GM19023 (cell line): ENCODE measurements at regions not wholly inside any gene's neighbourhood (a gene's known extent, or its start where the extent isn't known, plus 50 kb on each side); places are given as distances from the start of the nearest gene placed in this dataset.

Experiments
- ATAC-seq: cut with Tn5 transposase; IDR thresholded peaks from one replicate; pipeline ENCODE4 v1.9.1; 2021; ENCODE audit warnings: mild to moderate bottlenecking, moderate library complexity; ENCODE audit not compliant: unreplicated experiment

GRCh38 chr3:23019596-23020300 lies 183.4 kb upstream of the UBE2E2 start:
- no peak for ATAC-seq

- no peak for ATAC-seq
Observed at GRCh38 chr3:23028294-23028693, 174.8 kb upstream of the UBE2E2 start.

- no peak for ATAC-seq
Observed at GRCh38 chr3:23029001-23029400, 174.1 kb upstream of the UBE2E2 start.

GRCh38 chr3:23035927-23036640 lies 167.0 kb upstream of the UBE2E2 start:
- ATAC-seq = no peak

GRCh38 chr3:23036728-23037127 lies 166.4 kb upstream of the UBE2E2 start:
- no peak for ATAC-seq

- ATAC-seq = no peak
Observed at GRCh38 chr3:23038471-23038870, 164.7 kb upstream of the UBE2E2 start.

GRCh38 chr3:23041918-23042696 lies 161.0 kb upstream of the UBE2E2 start:
- ATAC-seq = no peak

- ATAC-seq = no peak
Observed at GRCh38 chr3:23044463-23044862, 158.7 kb upstream of the UBE2E2 start.

- no peak for ATAC-seq
Observed at GRCh38 chr3:23046536-23046935, 156.6 kb upstream of the UBE2E2 start.

- no peak for ATAC-seq
Observed at GRCh38 chr3:23051240-23052140, 151.6 kb upstream of the UBE2E2 start.

- ATAC-seq = no peak
Observed at GRCh38 chr3:23052208-23052607, 150.9 kb upstream of the UBE2E2 start.

GRCh38 chr3:23052620-23053019 lies 150.5 kb upstream of the UBE2E2 start:
- ATAC-seq = no peak

- peak; percentile 65 for ATAC-seq
Observed at GRCh38 chr3:23055733-23056376, 147.3 kb upstream of the UBE2E2 start.

- ATAC-seq = no peak
Observed at GRCh38 chr3:23062582-23062981, 140.5 kb upstream of the UBE2E2 start.

- no peak for ATAC-seq
Observed at GRCh38 chr3:23062982-23063381, 140.1 kb upstream of the UBE2E2 start.

GRCh38 chr3:23067116-23067515 lies 136.0 kb upstream of the UBE2E2 start:
- ATAC-seq = no peak

GRCh38 chr3:23068016-23068728 lies 135.0 kb upstream of the UBE2E2 start:
- ATAC-seq = no peak

- peak; percentile 33 for ATAC-seq
Observed at GRCh38 chr3:23071296-23071695, 131.8 kb upstream of the UBE2E2 start.

GRCh38 chr3:23071758-23072157 lies 131.4 kb upstream of the UBE2E2 start:
- ATAC-seq = peak; percentile 77

GRCh38 chr3:23072693-23073092 lies 130.4 kb upstream of the UBE2E2 start:
- no peak for ATAC-seq
